CD4-positive, alpha-beta T cell treated with Interleukin-15 for 1 hour (primary cell): ENCODE measurements at regions not wholly inside any gene's neighbourhood (a gene's known extent, or its start where the extent isn't known, plus 50 kb on each side); places are given as distances from the start of the nearest gene placed in this dataset.

Source experiments
- DNase-seq: peaks from one replicate; pipeline ENCODE4 v3.0.0-alpha.2; 2020

GRCh38 chr4:128525992-128526630, 238.5 kb upstream of the PGRMC2 start:
- DNase-seq = no peak

GRCh38 chr4:128525387-128525786, 237.8 kb upstream of the PGRMC2 start:
- DNase-seq = no peak

GRCh38 chr4:128524311-128524710, 236.7 kb upstream of the PGRMC2 start:
- DNase-seq = no peak

- DNase-seq = no peak
These were observed 234.1 kb upstream of the PGRMC2 start for GRCh38 chr4:128521648-128522111.

- no peak for DNase-seq
These were observed 233.5 kb upstream of the PGRMC2 start for GRCh38 chr4:128521156-128521555.

- no peak for DNase-seq
These were observed 231.7 kb upstream of the PGRMC2 start for GRCh38 chr4:128519163-128519830.

GRCh38 chr4:128517739-128518510, 230.3 kb upstream of the PGRMC2 start:
- no peak for DNase-seq

- DNase-seq = no peak
These were observed 229.6 kb upstream of the PGRMC2 start for GRCh38 chr4:128517096-128517738.

- no peak for DNase-seq
These were observed 228.8 kb upstream of the PGRMC2 start for GRCh38 chr4:128516301-128516969.

GRCh38 chr4:128513664-128514484, 226.3 kb upstream of the PGRMC2 start:
- no peak for DNase-seq

- DNase-seq = no peak
These were observed 225.2 kb upstream of the PGRMC2 start for GRCh38 chr4:128512767-128513322.

- DNase-seq = no peak
These were observed 224.5 kb upstream of the PGRMC2 start for GRCh38 chr4:128512161-128512560.

GRCh38 chr4:128510850-128511249, 223.2 kb upstream of the PGRMC2 start:
- DNase-seq = no peak

GRCh38 chr4:128502818-128503527, 215.4 kb upstream of the PGRMC2 start:
- no peak for DNase-seq

- no peak for DNase-seq
These were observed 213.6 kb upstream of the PGRMC2 start for GRCh38 chr4:128501239-128501638.

GRCh38 chr4:128488055-128488705, 200.6 kb upstream of the PGRMC2 start:
- no peak for DNase-seq

GRCh38 chr4:128484896-128485295, 197.3 kb upstream of the PGRMC2 start:
- DNase-seq = no peak

- no peak for DNase-seq
These were observed 196.2 kb upstream of the PGRMC2 start for GRCh38 chr4:128483816-128484215.

- DNase-seq = no peak
These were observed 195.4 kb upstream of the PGRMC2 start for GRCh38 chr4:128483041-128483440.

GRCh38 chr4:128481752-128482480, 194.3 kb upstream of the PGRMC2 start:
- no peak for DNase-seq
